Activated CD4-positive, alpha-beta T cell treated with anti-CD3 and anti-CD28 coated beads for 36 hours (primary cell): ENCODE measurements at regions not wholly inside any gene's neighbourhood (a gene's known extent, or its start where the extent isn't known, plus 50 kb on each side); places are given as distances from the start of the nearest gene placed in this dataset.

Source experiments
- ATAC-seq: fragments of 200-7000 bp; cut with Tn5 transposase; one replicate; pipeline ENCODE4 v1.10.0; 2021; ENCODE audit warnings: mild to moderate bottlenecking, moderate library complexity
- CTCF ChIA-PET: fragments of 350-600 bp; sonication (Branson Sonifier 250); formaldehyde crosslinking; loops from one replicate; lab custom pipeline; 2021; ENCODE audit warnings: antibody characterized with exemption; lab: Charles Lee
- POLR2A ChIA-PET: fragments of 350-600 bp; sonication (Branson Sonifier 250); formaldehyde crosslinking; loops from one replicate; lab custom pipeline; 2021; ENCODE audit warnings: antibody characterized with exemption, inconsistent platforms; lab: Charles Lee
- DNase-seq: peaks from one replicate; pipeline ENCODE4 v3.0.0-alpha.2; 2020
- H3K27ac Mint-ChIP-seq: one replicate; pipeline ENCODE4 v1.8.0; 2021; ENCODE audit warnings: mixed read lengths
- H3K27me3 Mint-ChIP-seq: one replicate; pipeline ENCODE4 v1.8.0; 2021; ENCODE audit warnings: mixed read lengths
- H3K36me3 Mint-ChIP-seq: one replicate; pipeline ENCODE4 v1.8.0; 2021; ENCODE audit warnings: low read depth, mixed read lengths
- H3K4me1 Mint-ChIP-seq: one replicate; pipeline ENCODE4 v1.8.0; 2021; ENCODE audit warnings: mixed read lengths
- H3K4me3 Mint-ChIP-seq: one replicate; pipeline ENCODE4 v1.8.0; 2021; ENCODE audit warnings: mild to moderate bottlenecking, moderate library complexity, mixed read lengths
- H3K9me3 Mint-ChIP-seq: one replicate; pipeline ENCODE4 v1.8.0; 2021; ENCODE audit warnings: low read depth, mixed read lengths
- intact Hi-C, 2 experiments: fragments of 100-400 bp; cut with DNase I in 1 of 2; cut with micrococcal nuclease in 1 of 2; formaldehyde crosslinking; loops; one replicate each; pipeline versions ENCODE4 v1.14.2 to v1.15.1; 2022 to 2024; cut with DNase I, micrococcal nuclease

- intact Hi-C loops, result loop anchor here in 1 of 2 experiments (2.0 kb wide), 1 partner anchor 83 kb away; no protein-coding TSS in a partner anchor
- H3K27me3 Mint-ChIP-seq, result peaks cover 70% of the 10 kb centered on the region
- POLR2A ChIA-PET, result no interaction called here
- no peak overlapping the region for H3K4me3 Mint-ChIP-seq
- no peak overlapping the region for H3K27ac Mint-ChIP-seq
- DNase-seq, result no peak
- H3K36me3 Mint-ChIP-seq, result no peaks in the 10 kb centered on the region
- ATAC-seq, result no peak
- CTCF ChIA-PET, result interaction anchor here (0.6 kb wide), 1 partner anchor 9 kb away, joined by 4 read pairs; no protein-coding TSS in a partner anchor
- H3K4me1 Mint-ChIP-seq, result peaks cover 25% of the 10 kb centered on the region
- no peaks in the 10 kb centered on the region for H3K9me3 Mint-ChIP-seq
Observed at GRCh38 chr5:176741561-176742211, 68.7 kb upstream of the UNC5A start.

GRCh38 chr5:176742246-176743105 lies 67.9 kb upstream of the UNC5A start:
- ATAC-seq (no peak), DNase-seq (no peak)

DNA sequence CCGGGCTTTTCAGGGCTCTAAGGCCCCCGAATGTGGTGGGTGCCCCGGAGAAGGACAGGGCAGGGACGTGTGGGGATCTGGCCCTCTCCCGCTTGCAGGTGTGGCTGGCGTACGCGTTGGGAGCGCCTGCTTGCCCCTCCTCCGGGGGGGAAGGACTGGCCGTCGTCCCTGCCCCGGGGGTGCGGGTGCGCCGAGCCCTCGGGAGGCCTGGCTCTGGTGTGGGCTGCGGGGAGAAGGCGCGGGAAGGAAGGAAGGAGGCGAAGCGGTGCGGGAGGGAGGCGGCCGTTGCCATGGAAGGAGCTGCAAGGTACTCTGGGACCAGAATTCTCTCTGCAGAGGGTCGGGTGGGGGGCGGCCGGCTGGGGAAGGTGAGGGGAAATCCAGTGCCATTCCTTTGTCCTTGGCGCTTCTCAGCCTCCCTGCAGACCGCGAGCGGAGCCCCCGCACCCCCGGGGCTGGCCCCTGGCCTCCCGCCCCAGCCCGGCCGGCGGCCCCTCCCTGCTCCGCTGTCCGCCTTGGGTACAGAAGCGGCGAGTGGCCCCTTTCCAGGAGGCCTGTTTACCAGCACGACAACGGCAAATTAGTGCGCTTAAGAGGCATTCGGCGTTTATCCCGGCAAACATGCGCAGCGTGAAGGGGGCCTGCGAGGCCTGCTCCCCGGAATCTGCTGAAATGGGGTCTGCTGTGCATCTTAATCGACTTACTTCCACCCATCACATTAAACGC lies 67.1 kb upstream of the UNC5A start:
- intact Hi-C loops, result loop anchor here in 1 of 2 experiments (2.0 kb wide), 1 partner anchor 84 kb away; no protein-coding TSS in a partner anchor
- DNase-seq, result no peak
- Mint-ChIP-seq H3K27me3 (peaks cover 74% of the 10 kb centered on the region), H3K27ac (no peak overlapping the region), H3K4me3 (no peak overlapping the region), H3K4me1 (peaks cover 25% of the 10 kb centered on the region), H3K36me3 (no peaks in the 10 kb centered on the region), H3K9me3 (no peaks in the 10 kb centered on the region)
- ATAC-seq, result no peak
- ChIA-PET POLR2A (no interaction called here), CTCF (no interaction called here)

More at GRCh38 chr5:176742246-176743105, 67.9 kb upstream of the UNC5A start:
- no peaks in the 10 kb centered on the region for H3K9me3 Mint-ChIP-seq
- H3K4me3 Mint-ChIP-seq, result no peak overlapping the region
- no peak overlapping the region for H3K27ac Mint-ChIP-seq
- peaks cover 25% of the 10 kb centered on the region for H3K4me1 Mint-ChIP-seq
- peaks cover 68% of the 10 kb centered on the region for H3K27me3 Mint-ChIP-seq
- intact Hi-C loops, result loop anchor here in 1 of 2 experiments (2.0 kb wide), 1 partner anchor 84 kb away; no protein-coding TSS in a partner anchor
- ChIA-PET POLR2A (no interaction called here), CTCF (no interaction called here)
- no peaks in the 10 kb centered on the region for H3K36me3 Mint-ChIP-seq

DNA sequence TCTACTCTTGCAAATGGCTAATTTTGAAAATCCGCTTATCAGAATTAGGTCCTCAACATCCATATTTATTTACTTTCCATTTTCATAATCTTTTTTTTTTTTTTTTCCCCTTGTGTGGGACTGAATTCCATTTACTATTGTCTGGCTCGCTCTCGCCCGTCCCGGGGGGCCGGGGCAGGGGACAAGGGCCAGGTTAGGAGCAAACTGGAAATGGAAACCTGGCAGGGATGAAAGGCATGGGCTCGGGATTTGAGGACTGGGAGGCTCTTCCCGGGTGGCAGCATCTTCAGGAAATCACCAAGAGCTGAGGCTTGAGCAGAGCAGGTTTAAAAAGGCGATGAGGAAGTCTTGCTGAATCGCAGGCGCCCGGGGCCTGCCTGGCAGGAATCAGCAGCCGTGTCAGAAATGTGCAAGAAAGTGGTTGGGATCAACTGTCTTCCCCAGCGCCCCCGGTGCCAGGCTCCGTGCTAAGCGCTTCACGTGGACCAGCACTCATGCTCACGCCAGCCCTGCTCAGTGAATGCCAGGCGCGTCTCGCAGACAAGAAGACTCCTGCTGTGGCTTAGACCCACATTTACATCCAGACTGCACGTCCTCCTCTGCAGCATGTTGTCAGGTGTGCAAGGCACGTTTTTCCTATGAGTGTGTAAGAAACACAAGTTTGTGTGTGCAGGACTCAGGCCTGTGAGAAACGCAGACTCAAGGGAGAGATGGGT lies 66.3 kb upstream of the UNC5A start:
- Mint-ChIP-seq H3K36me3 (no peaks in the 10 kb centered on the region), H3K4me1 (peaks cover 25% of the 10 kb centered on the region), H3K27me3 (peaks cover 71% of the 10 kb centered on the region), H3K9me3 (no peaks in the 10 kb centered on the region), H3K4me3 (no peak overlapping the region), H3K27ac (no peak overlapping the region)
- intact Hi-C loops, result loop anchor here in 1 of 2 experiments (2.0 kb wide), 1 partner anchor 85 kb away; no protein-coding TSS in a partner anchor
- ATAC-seq (no peak), DNase-seq (no peak)
- CTCF ChIA-PET, result interaction anchor here (0.9 to 1.1 kb wide), 3 partner anchors 28 to 86 kb away, joined by 3 to 5 read pairs (median 4); no protein-coding TSS in a partner anchor
- POLR2A ChIA-PET, result no interaction called here

GRCh38 chr5:176744584-176744965 lies 65.8 kb upstream of the UNC5A start:
- Mint-ChIP-seq H3K27ac (no peak overlapping the region), H3K4me1 (peaks cover 25% of the 10 kb centered on the region), H3K27me3 (peaks cover 70% of the 10 kb centered on the region), H3K36me3 (no peaks in the 10 kb centered on the region), H3K4me3 (no peak overlapping the region), H3K9me3 (no peaks in the 10 kb centered on the region)
- intact Hi-C loops, result no loop called here
- no peak for DNase-seq
- ChIA-PET CTCF (interaction anchor here (0.6 to 1.1 kb wide), 4 partner anchors 29 to 86 kb away, joined by 3 to 5 read pairs (median 4); no protein-coding TSS in a partner anchor), POLR2A (no interaction called here)
- no peak for ATAC-seq

DNA sequence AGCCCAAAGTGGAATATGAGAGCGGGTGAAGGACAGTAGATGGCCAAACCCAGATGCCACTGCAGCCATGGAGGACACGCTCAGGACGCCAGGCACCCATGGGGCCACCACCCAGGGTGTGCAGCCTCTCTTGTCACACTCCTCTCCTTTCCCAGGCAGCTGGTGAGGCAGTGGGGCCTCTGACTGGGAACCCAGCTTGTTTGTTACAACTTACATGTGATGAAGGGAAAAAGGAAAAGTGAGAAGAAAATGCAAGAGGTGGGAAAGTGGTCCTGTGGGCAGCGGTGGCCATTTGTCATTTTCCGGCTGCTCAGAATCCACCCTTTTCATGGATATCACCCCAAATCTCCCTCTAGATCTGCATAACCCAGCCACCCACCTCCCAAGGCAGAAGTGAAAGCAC lies 62.7 kb upstream of the UNC5A start:
- H3K9me3 Mint-ChIP-seq, result no peaks in the 10 kb centered on the region
- H3K4me3 Mint-ChIP-seq, result no peak overlapping the region
- intact Hi-C loops, result no loop called here
- H3K36me3 Mint-ChIP-seq, result no peaks in the 10 kb centered on the region
- ATAC-seq (no peak), DNase-seq (no peak)
- POLR2A ChIA-PET, result no interaction called here
- H3K4me1 Mint-ChIP-seq, result peaks cover 25% of the 10 kb centered on the region
- CTCF ChIA-PET, result interaction anchor here (0.7 to 1.7 kb wide), 2 partner anchors 87 to 312 kb away, joined by 3 to 4 read pairs; no protein-coding TSS in a partner anchor
- H3K27me3 Mint-ChIP-seq, result peaks cover 59% of the 10 kb centered on the region
- no peak overlapping the region for H3K27ac Mint-ChIP-seq

- ChIA-PET CTCF (no interaction called here), POLR2A (no interaction called here)
- no peak for ATAC-seq
- Mint-ChIP-seq H3K36me3 (no peaks in the 10 kb centered on the region), H3K4me1 (peaks cover 25% of the 10 kb centered on the region), H3K27me3 (peaks cover 57% of the 10 kb centered on the region), H3K4me3 (no peak overlapping the region), H3K27ac (no peak overlapping the region), H3K9me3 (no peaks in the 10 kb centered on the region)
- intact Hi-C loops, result no loop called here
- DNase-seq, result no peak
Observed at GRCh38 chr5:176748073-176748966, 62.0 kb upstream of the UNC5A start.

- POLR2A ChIA-PET, result no interaction called here
- CTCF ChIA-PET, result interaction anchor here (0.9 to 2.3 kb wide), 2 partner anchors 32 to 89 kb away, joined by 4 to 8 read pairs; no protein-coding TSS in a partner anchor
- DNase-seq (no peak), ATAC-seq (no peak)
- Mint-ChIP-seq H3K9me3 (no peaks in the 10 kb centered on the region), H3K36me3 (no peaks in the 10 kb centered on the region), H3K27ac (no peak overlapping the region), H3K27me3 (peaks cover 53% of the 10 kb centered on the region), H3K4me3 (no peak overlapping the region), H3K4me1 (peaks cover 20% of the 10 kb centered on the region)
- intact Hi-C loops, result no loop called here
Observed at GRCh38 chr5:176748967-176749935, 61.1 kb upstream of the UNC5A start.

- no peak for ATAC-seq
- peaks cover 44% of the 10 kb centered on the region for H3K27me3 Mint-ChIP-seq
- intact Hi-C loops, result no loop called here
- H3K27ac Mint-ChIP-seq, result no peak overlapping the region
- H3K4me3 Mint-ChIP-seq, result no peak overlapping the region
- ChIA-PET CTCF (interaction anchor here (2.3 kb wide), 1 partner anchor 90 kb away, joined by 8 read pairs; no protein-coding TSS in a partner anchor), POLR2A (no interaction called here)
- peaks cover 12% of the 10 kb centered on the region for H3K4me1 Mint-ChIP-seq
- DNase-seq, result no peak
- H3K9me3 Mint-ChIP-seq, result no peaks in the 10 kb centered on the region
- no peaks in the 10 kb centered on the region for H3K36me3 Mint-ChIP-seq
Observed at GRCh38 chr5:176750144-176750543, 60.2 kb upstream of the UNC5A start.
